ENCODE measurements at regions not wholly inside any gene's neighbourhood (a gene's known extent, or its start where the extent isn't known, plus 50 kb on each side); places are given as distances from the start of the nearest gene placed in this dataset.

DNA sequence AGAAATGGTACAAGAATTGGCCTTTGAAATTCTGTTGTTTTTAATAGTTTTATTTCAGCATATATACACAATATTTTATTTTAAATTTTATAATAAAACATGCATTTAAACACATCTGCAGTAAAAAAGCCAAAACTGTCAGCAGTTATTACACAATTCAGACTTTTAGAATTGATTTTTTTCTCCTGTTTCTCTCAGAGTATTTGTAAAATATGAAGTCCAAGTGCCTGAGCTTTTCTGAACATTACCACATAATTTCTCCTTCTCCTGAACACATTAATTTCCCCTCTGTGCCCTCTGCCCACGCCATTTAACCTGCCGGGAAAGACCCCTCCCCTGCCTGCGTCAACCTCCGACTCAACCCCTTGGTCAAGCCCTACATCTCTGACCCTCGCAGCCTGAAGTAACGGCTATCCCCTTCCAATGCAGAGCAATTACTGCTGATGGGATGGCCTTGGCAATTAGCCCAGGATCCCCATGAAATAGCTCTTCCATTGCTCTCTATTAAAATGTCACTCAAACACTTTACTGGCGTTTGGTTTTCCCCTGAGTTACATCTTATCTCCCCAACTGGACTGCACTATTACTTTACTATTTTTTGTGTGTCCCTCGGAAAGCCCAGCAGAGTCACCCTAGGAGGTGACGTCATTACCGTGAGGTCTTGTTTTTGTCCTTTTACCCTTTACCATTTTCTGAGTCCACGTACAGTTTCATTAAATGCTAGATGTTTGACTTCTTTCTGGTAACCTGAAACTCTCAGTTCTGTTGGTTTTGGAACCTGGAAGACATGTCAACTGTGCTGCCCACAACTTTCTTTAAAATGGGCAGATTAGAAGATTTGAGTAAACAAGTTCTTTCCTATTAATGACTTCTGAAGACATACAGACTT, 146.7 kb upstream of the TAB2 start:
- Histone ChIP-seq H2AFZ (ENCODE audit: low read length) (no peak overlapping the region), H3K4me3 (ENCODE audit: low read depth, low read length, poor library complexity, severe bottlenecking) (no peak overlapping the region), H4K20me1 (ENCODE audit: insufficient read depth, low read length) (no peaks in the 10 kb centered on the region), H3K9me2 (ENCODE audit: insufficient read depth, low read length) (no peaks in the 10 kb centered on the region), H3K79me2 (ENCODE audit: insufficient read depth, low read depth, low read length) (no peaks in the 10 kb centered on the region), H3K4me1 (ENCODE audit: insufficient read depth, low read length, poor library complexity, severe bottlenecking) (no peaks in the 10 kb centered on the region), H3K4me2 (ENCODE audit: low read length) (no peak overlapping the region), H3K36me3 (ENCODE audit: insufficient read depth, low read length) (no peaks in the 10 kb centered on the region), H3K9me3 (ENCODE audit: low read length) (no peaks in the 10 kb centered on the region), H3K27ac (ENCODE audit: low read depth, low read length, poor library complexity, severe bottlenecking) (no peak overlapping the region)
- TF ChIP-seq EZH2phosphoT487 (IDR thresholded peaks at IDR 0.05; ENCODE audit: borderline replicate concordance, low read depth, low read length) (no peak), CTCF (conservative IDR thresholded peaks at IDR 0.05; ENCODE audit: low read length) (no peak)
- intact Hi-C loops (cut with micrococcal nuclease; ENCODE audit: unreplicated experiment): no loop called here
- ChIA-PET POLR2A (interaction anchor here (0.8 to 1.4 kb wide), 2 partner anchors 86 to 109 kb away, joined by 3 read pairs; no protein-coding TSS in a partner anchor), CTCF (ENCODE audit: unreplicated experiment) (no interaction called here)
- no TSS peak for BruUV-seq (replicated peaks)
- DNase-seq (ENCODE audit: low spot score): no peak

DNA sequence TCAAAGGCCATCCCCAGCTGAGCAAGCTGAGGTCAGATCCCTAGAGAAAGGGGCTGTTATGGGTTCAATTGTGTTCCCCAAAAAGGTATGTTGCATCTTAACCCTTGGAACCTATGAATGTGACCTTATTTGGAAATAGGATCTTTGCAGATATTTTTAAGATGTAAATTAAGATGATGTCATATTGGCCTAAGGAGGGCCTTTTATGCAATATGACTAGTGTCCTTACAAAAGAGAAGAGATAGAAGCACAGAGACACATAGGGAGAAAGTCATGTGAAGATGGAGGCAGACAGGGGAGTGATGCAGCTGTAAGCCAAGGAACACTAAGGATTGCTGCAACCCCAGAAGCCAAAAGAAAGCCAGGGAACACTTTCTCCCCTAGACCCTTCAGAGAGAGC, 144.3 kb upstream of the TAB2 start:
- DNase-seq (ENCODE audit: low spot score): no peak
- H3K9me2 ChIP-seq (ENCODE audit: insufficient read depth, low read length): no peaks in the 10 kb centered on the region
- H4K20me1 ChIP-seq (ENCODE audit: insufficient read depth, low read length): no peaks in the 10 kb centered on the region
- CTCF ChIA-PET (ENCODE audit: unreplicated experiment): no interaction called here
- POLR2A ChIA-PET: no interaction called here
- H3K4me2 ChIP-seq (ENCODE audit: low read length): no peak overlapping the region
- no peak overlapping the region for H2AFZ ChIP-seq (ENCODE audit: low read length)
- H3K4me1 ChIP-seq (ENCODE audit: insufficient read depth, low read length, poor library complexity, severe bottlenecking): no peaks in the 10 kb centered on the region
- intact Hi-C loops (cut with micrococcal nuclease; ENCODE audit: unreplicated experiment): no loop called here
- no peaks in the 10 kb centered on the region for H3K9me3 ChIP-seq (ENCODE audit: low read length)
- H3K4me3 ChIP-seq (ENCODE audit: low read depth, low read length, poor library complexity, severe bottlenecking): no peak overlapping the region
- no peaks in the 10 kb centered on the region for H3K36me3 ChIP-seq (ENCODE audit: insufficient read depth, low read length)
- no peaks in the 10 kb centered on the region for H3K79me2 ChIP-seq (ENCODE audit: insufficient read depth, low read depth, low read length)
- H3K27ac ChIP-seq (ENCODE audit: low read depth, low read length, poor library complexity, severe bottlenecking): no peak overlapping the region
- TF ChIP-seq EZH2phosphoT487 (IDR thresholded peaks at IDR 0.05; ENCODE audit: borderline replicate concordance, low read depth, low read length): no peak
- no peak for TF ChIP-seq CTCF (conservative IDR thresholded peaks at IDR 0.05; ENCODE audit: low read length)
- BruUV-seq (replicated peaks): no TSS peak

- Histone ChIP-seq H2AFZ (ENCODE audit: low read length) (no peak overlapping the region), H3K4me3 (ENCODE audit: low read depth, low read length, poor library complexity, severe bottlenecking) (no peak overlapping the region), H3K4me1 (ENCODE audit: insufficient read depth, low read length, poor library complexity, severe bottlenecking) (no peaks in the 10 kb centered on the region), H3K9me2 (ENCODE audit: insufficient read depth, low read length) (no peaks in the 10 kb centered on the region), H3K36me3 (ENCODE audit: insufficient read depth, low read length) (no peaks in the 10 kb centered on the region), H3K79me2 (ENCODE audit: insufficient read depth, low read depth, low read length) (no peaks in the 10 kb centered on the region), H3K27ac (ENCODE audit: low read depth, low read length, poor library complexity, severe bottlenecking) (no peak overlapping the region), H3K9me3 (ENCODE audit: low read length) (no peaks in the 10 kb centered on the region), H4K20me1 (ENCODE audit: insufficient read depth, low read length) (no peaks in the 10 kb centered on the region), H3K4me2 (ENCODE audit: low read length) (no peak overlapping the region)
- DNase-seq (ENCODE audit: low spot score): no peak
- intact Hi-C loops (cut with micrococcal nuclease; ENCODE audit: unreplicated experiment): no loop called here
- ChIA-PET POLR2A (interaction anchor here (1.5 kb wide), 1 partner anchor 11 kb away, joined by 5 read pairs; no protein-coding TSS in a partner anchor), CTCF (ENCODE audit: unreplicated experiment) (no interaction called here)
- TF ChIP-seq CTCF (conservative IDR thresholded peaks at IDR 0.05; ENCODE audit: low read length) (no peak), EZH2phosphoT487 (IDR thresholded peaks at IDR 0.05; ENCODE audit: borderline replicate concordance, low read depth, low read length) (no peak)
- no TSS peak for BruUV-seq (replicated peaks)
These were observed 142.6 kb upstream of the TAB2 start for GRCh38 chr6:149174962-149175361.

Measured in OCI-LY7 (cell line).